ENCODE measurements at regions not wholly inside any gene's neighbourhood (a gene's known extent, or its start where the extent isn't known, plus 50 kb on each side); places are given as distances from the start of the nearest gene placed in this dataset.
A peak's percentile ranks its signal among the peaks of the same experiment; 100 is the strongest.

- no peak overlapping the region for H3K27ac Mint-ChIP-seq (ENCODE audit: unreplicated experiment)
- no peak for TF ChIP-seq CTCF (IDR thresholded peaks at IDR 0.05)
- no peaks in the 10 kb centered on the region for H3K9me3 Mint-ChIP-seq (ENCODE audit: low read depth)
- peak; percentile 67 for DNase-seq (ENCODE audit: low spot score)
- no peak overlapping the region for H3K4me3 Mint-ChIP-seq (ENCODE audit: unreplicated experiment)
- H3K36me3 Mint-ChIP-seq (ENCODE audit: low read depth): peaks cover 2% of the 10 kb centered on the region
- H3K4me1 Mint-ChIP-seq (ENCODE audit: low read depth): peaks cover 11% of the 10 kb centered on the region
- H3K27me3 Mint-ChIP-seq (ENCODE audit: low read depth): no peaks in the 10 kb centered on the region
These were observed 96.1 kb downstream of the PDGFA start for GRCh38 chr7:423312-424260.

- Mint-ChIP-seq H3K4me1 (ENCODE audit: low read depth) (peaks cover 11% of the 10 kb centered on the region), H3K36me3 (ENCODE audit: low read depth) (peaks cover 2% of the 10 kb centered on the region), H3K4me3 (ENCODE audit: unreplicated experiment) (no peak overlapping the region), H3K9me3 (ENCODE audit: low read depth) (no peaks in the 10 kb centered on the region), H3K27ac (ENCODE audit: unreplicated experiment) (no peak overlapping the region), H3K27me3 (ENCODE audit: low read depth) (no peaks in the 10 kb centered on the region)
- DNase-seq (ENCODE audit: low spot score): peak; percentile 69
- no peak for TF ChIP-seq CTCF (IDR thresholded peaks at IDR 0.05)
These were observed 95.2 kb downstream of the PDGFA start for GRCh38 chr7:424301-424935.

- no peak for TF ChIP-seq CTCF (IDR thresholded peaks at IDR 0.05)
- H3K9me3 Mint-ChIP-seq (ENCODE audit: low read depth): no peaks in the 10 kb centered on the region
- H3K27ac Mint-ChIP-seq (ENCODE audit: unreplicated experiment): no peak overlapping the region
These were observed 94.5 kb downstream of the PDGFA start for GRCh38 chr7:424961-425793.

GRCh38 chr7:425794-426188, 93.9 kb downstream of the PDGFA start:
- Mint-ChIP-seq H3K4me3 (ENCODE audit: unreplicated experiment) (no peak overlapping the region), H3K36me3 (ENCODE audit: low read depth) (peaks cover 2% of the 10 kb centered on the region), H3K27me3 (ENCODE audit: low read depth) (no peaks in the 10 kb centered on the region), H3K27ac (ENCODE audit: unreplicated experiment) (no peak overlapping the region), H3K9me3 (ENCODE audit: low read depth) (no peaks in the 10 kb centered on the region), H3K4me1 (ENCODE audit: low read depth) (peaks cover 11% of the 10 kb centered on the region)
- TF ChIP-seq CTCF (IDR thresholded peaks at IDR 0.05): no peak
- peak; percentile 73 for DNase-seq (ENCODE audit: low spot score)

More at GRCh38 chr7:424961-425793, 94.5 kb downstream of the PDGFA start:
- DNase-seq (ENCODE audit: low spot score): peak; percentile 88
- Mint-ChIP-seq H3K36me3 (ENCODE audit: low read depth) (peaks cover 2% of the 10 kb centered on the region), H3K4me1 (ENCODE audit: low read depth) (peaks cover 11% of the 10 kb centered on the region), H3K4me3 (ENCODE audit: unreplicated experiment) (no peak overlapping the region), H3K27me3 (ENCODE audit: low read depth) (no peaks in the 10 kb centered on the region)

GRCh38 chr7:426510-426909, 93.1 kb downstream of the PDGFA start:
- H3K4me1 Mint-ChIP-seq (ENCODE audit: low read depth): peaks cover 11% of the 10 kb centered on the region
- no peak overlapping the region for H3K27ac Mint-ChIP-seq (ENCODE audit: unreplicated experiment)
- no peak for TF ChIP-seq CTCF (IDR thresholded peaks at IDR 0.05)
- DNase-seq (ENCODE audit: low spot score): peak; percentile 88
- peaks cover 2% of the 10 kb centered on the region for H3K36me3 Mint-ChIP-seq (ENCODE audit: low read depth)
- no peak overlapping the region for H3K4me3 Mint-ChIP-seq (ENCODE audit: unreplicated experiment)
- no peaks in the 10 kb centered on the region for H3K9me3 Mint-ChIP-seq (ENCODE audit: low read depth)
- no peaks in the 10 kb centered on the region for H3K27me3 Mint-ChIP-seq (ENCODE audit: low read depth)

Data from chondrocyte (in vitro differentiated cells).